PC-9 (cell line): ENCODE measurements at regions not wholly inside any gene's neighbourhood (a gene's known extent, or its start where the extent isn't known, plus 50 kb on each side); places are given as distances from the start of the nearest gene placed in this dataset.
"Not testable (repeated sequence)": the region's sequence is repeated elsewhere in the genome, so short reads cannot be mapped to it uniquely, and the experiment has no call there.

ENCODE experiments used
- BruUV-seq: library from RNA; stranded (reverse); fragments of 400-500 nt; replicated peaks from 2 replicates; lab custom pipeline; 2021; lab: Mats Ljungman, UMichigan
- CTCF ChIA-PET: fragments of 300-600 bp; sonication (Branson Sonifier 250); formaldehyde crosslinking; loops from one replicate; lab custom pipeline; 2022; ENCODE audit warnings: antibody characterized with exemption; lab: Charles Lee
- POLR2A ChIA-PET: fragments of 300-600 bp; sonication (Branson Sonifier 250); formaldehyde crosslinking; loops from one replicate; lab custom pipeline; 2022; ENCODE audit warnings: antibody characterized with exemption; ENCODE audit not compliant: unreplicated experiment; lab: Charles Lee
- DNase-seq, 2 experiments: peaks; one replicate each; pipeline versions ENCODE4 v3.0.0 to v3.0.0-alpha.2; 2015 to 2022; ENCODE audit warnings: mixed read lengths in 1 of 2
- H2AFZ ChIP-seq: fragments of 200-600 bp; sonication (generic); 2 replicates; pipeline ENCODE4 v1.8.1; 2017; ENCODE audit warnings: antibody characterized with exemption
- H3F3A ChIP-seq: fragments of 200-600 bp; sonication (generic); 2 replicates; pipeline ENCODE4 v1.8.1; 2017; ENCODE audit warnings: antibody characterized with exemption, mild to moderate bottlenecking, low read depth; ENCODE audit not compliant: insufficient read depth
- H3K27ac ChIP-seq: fragments of 200-600 bp; sonication (generic); 2 replicates; pipeline ENCODE4 v1.6.1; 2016; ENCODE audit warnings: mixed run types
- H3K27me3 ChIP-seq: fragments of 200-600 bp; sonication (generic); 2 replicates; pipeline ENCODE4 v1.6.1; 2016; ENCODE audit warnings: low read depth, mixed run types; ENCODE audit not compliant: insufficient read depth
- H3K36me3 ChIP-seq: fragments of 200-600 bp; sonication (generic); 2 replicates; pipeline ENCODE4 v1.6.1; 2016; ENCODE audit warnings: low read depth, mixed run types
- H3K4me1 ChIP-seq: fragments of 200-600 bp; sonication (generic); replicated peaks from 2 replicates; pipeline ENCODE4 v1.6.1; 2016; ENCODE audit warnings: mixed run types; ENCODE audit not compliant: insufficient read depth
- H3K4me2 ChIP-seq: fragments of 200-600 bp; sonication (generic); 2 replicates; pipeline ENCODE4 v1.6.1; 2017; ENCODE audit warnings: mixed run types
- H3K4me3 ChIP-seq: fragments of 200-600 bp; sonication (generic); 2 replicates; pipeline ENCODE4 v1.6.1; 2016; ENCODE audit warnings: mixed run types
- H3K79me2 ChIP-seq: fragments of 200-600 bp; sonication (generic); 2 replicates; pipeline ENCODE4 v1.6.1; 2017; ENCODE audit warnings: low read depth, mixed run types
- H3K9me2 ChIP-seq: fragments of 200-600 bp; sonication (generic); 2 replicates; pipeline ENCODE4 v1.8.1; 2017; ENCODE audit warnings: mild to moderate bottlenecking; ENCODE audit not compliant: insufficient read depth
- H3K9me3 ChIP-seq: fragments of 200-600 bp; sonication (generic); 2 replicates; pipeline ENCODE4 v1.8.1; 2016; ENCODE audit warnings: low read depth; ENCODE audit not compliant: insufficient read depth
- H4K20me1 ChIP-seq: fragments of 200-600 bp; sonication (generic); 2 replicates; pipeline ENCODE4 v1.8.1; 2017; ENCODE audit not compliant: insufficient read depth
- EZH2 ChIP-seq: fragments of 200-600 bp; sonication (generic); IDR thresholded peaks from 2 replicates; pipeline ENCODE4 v1.8.0; 2017; ENCODE audit warnings: antibody characterized with exemption, low read depth
- intact Hi-C: fragments of 100-400 bp; cut with micrococcal nuclease; formaldehyde crosslinking; loops from one replicate; pipeline ENCODE4 v1.10.0; 2022; ENCODE audit not compliant: unreplicated experiment
- TF ChIP-seq, protein P1 (sequence below): fragments of 200-600 bp; sonication (generic); conservative IDR thresholded peaks from 2 replicates; pipeline ENCODE4 v1.6.1; 2017; ENCODE audit warnings: mixed run types, antibody characterized with exemption, mild to moderate bottlenecking, moderate library complexity

DNA sequence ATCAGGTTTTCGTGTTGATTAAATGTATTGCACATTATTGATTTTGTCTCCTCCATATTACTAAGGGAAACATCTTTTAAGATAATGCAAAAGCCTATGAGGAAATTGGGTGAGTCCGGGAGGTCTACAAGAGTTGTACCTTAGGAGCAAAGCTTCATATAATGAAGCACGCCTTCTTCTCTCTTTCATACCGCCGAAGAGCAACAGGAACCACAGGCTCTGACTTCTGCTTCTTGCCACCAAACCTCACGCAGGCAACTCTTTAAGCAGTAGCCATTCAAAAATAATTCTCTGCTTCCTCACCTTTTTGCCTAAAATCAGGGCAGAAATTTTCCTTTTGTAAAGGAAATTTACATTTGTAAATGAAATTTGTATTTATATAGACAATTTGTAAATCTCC is 139.6 kb downstream of the SPRY1 start:
- no TSS peak for BruUV-seq
- H3K27me3 ChIP-seq: no peaks in the 10 kb centered on the region
- H3K4me2 ChIP-seq: no peak overlapping the region
- H3K79me2 ChIP-seq: no peaks in the 10 kb centered on the region
- H3K4me3 ChIP-seq: no peak overlapping the region
- no peak overlapping the region for H2AFZ ChIP-seq
- TF ChIP-seq EZH2: no peak
- TF ChIP-seq, protein P1, sequence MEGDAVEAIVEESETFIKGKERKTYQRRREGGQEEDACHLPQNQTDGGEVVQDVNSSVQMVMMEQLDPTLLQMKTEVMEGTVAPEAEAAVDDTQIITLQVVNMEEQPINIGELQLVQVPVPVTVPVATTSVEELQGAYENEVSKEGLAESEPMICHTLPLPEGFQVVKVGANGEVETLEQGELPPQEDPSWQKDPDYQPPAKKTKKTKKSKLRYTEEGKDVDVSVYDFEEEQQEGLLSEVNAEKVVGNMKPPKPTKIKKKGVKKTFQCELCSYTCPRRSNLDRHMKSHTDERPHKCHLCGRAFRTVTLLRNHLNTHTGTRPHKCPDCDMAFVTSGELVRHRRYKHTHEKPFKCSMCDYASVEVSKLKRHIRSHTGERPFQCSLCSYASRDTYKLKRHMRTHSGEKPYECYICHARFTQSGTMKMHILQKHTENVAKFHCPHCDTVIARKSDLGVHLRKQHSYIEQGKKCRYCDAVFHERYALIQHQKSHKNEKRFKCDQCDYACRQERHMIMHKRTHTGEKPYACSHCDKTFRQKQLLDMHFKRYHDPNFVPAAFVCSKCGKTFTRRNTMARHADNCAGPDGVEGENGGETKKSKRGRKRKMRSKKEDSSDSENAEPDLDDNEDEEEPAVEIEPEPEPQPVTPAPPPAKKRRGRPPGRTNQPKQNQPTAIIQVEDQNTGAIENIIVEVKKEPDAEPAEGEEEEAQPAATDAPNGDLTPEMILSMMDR: no peak
- H3K9me2 ChIP-seq: no peaks in the 10 kb centered on the region
- CTCF ChIA-PET: no interaction called here
- H4K20me1 ChIP-seq: no peaks in the 10 kb centered on the region
- H3K36me3 ChIP-seq: no peaks in the 10 kb centered on the region
- no peaks in the 10 kb centered on the region; the same call in 1 of the 2 replicates for H3K9me3 ChIP-seq
- no peaks in the 10 kb centered on the region for H3F3A ChIP-seq
- POLR2A ChIA-PET: no interaction called here
- H3K27ac ChIP-seq: no peak overlapping the region
- intact Hi-C loops: no loop called here
- DNase-seq: no peak
- H3K4me1 ChIP-seq: no peaks in the 10 kb centered on the region

DNA sequence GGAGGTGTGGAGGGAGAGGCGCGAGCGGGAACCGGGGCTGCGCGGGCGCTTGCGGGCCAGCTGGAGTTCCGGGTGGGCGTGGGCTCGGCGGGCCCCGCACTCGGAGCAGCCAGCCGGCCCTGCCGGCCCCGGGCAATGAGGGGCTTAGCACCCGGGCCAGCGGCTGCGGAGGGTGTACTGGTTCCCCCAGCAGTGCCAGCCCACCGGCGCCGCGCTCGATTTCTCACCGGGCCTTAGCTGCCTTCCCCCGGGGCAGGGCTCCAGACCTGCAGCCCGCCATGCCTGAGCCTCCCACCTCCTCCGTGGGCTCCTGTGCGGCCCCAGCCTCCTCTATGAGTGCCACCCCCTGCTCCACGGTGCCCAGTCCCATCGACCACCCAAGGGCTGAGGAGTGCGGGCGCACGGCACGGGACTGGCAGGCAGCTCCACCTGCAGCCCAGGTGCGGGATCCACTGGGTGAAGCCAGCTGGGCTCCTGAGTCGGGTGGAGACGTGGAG is 141.4 kb downstream of the SPRY1 start:
- POLR2A ChIA-PET, H3K27me3 ChIP-seq, CTCF ChIA-PET, H3K4me3 ChIP-seq, H2AFZ ChIP-seq, intact Hi-C loops, H3K4me1 ChIP-seq, DNase-seq, H3K4me2 ChIP-seq, H3K9me3 ChIP-seq, H3K36me3 ChIP-seq, H3F3A ChIP-seq, H3K79me2 ChIP-seq, H3K27ac ChIP-seq, H4K20me1 ChIP-seq, BruUV-seq, H3K9me2 ChIP-seq: not testable (repeated sequence)

GRCh38 chr4:123545667-123546572 is 149.3 kb downstream of the SPRY1 start:
- intact Hi-C loops: loop anchor here (2.0 kb wide), 1 partner anchor 67 kb away; no protein-coding TSS in a partner anchor
- no peak overlapping the region for H3K4me3 ChIP-seq
- no peak overlapping the region for H2AFZ ChIP-seq
- H3K4me2 ChIP-seq: no peak overlapping the region
- H3K36me3 ChIP-seq: no peaks in the 10 kb centered on the region
- H3K27ac ChIP-seq: no peak overlapping the region
- BruUV-seq: no TSS peak
- H4K20me1 ChIP-seq: no peaks in the 10 kb centered on the region
- TF ChIP-seq, protein P1: no peak
- no peak for TF ChIP-seq EZH2
- ChIA-PET POLR2A (no interaction called here), CTCF (no interaction called here)
- DNase-seq: no peak
- H3K4me1 ChIP-seq: peaks cover 30% of the 10 kb centered on the region
- no peaks in the 10 kb centered on the region for H3K79me2 ChIP-seq
- no peaks in the 10 kb centered on the region for H3K27me3 ChIP-seq
- H3K9me3 ChIP-seq: no peaks in the 10 kb centered on the region
- no peaks in the 10 kb centered on the region for H3K9me2 ChIP-seq
- H3F3A ChIP-seq: peaks cover 3% of the 10 kb centered on the region; the same call in 1 of the 2 replicates
